ENCODE measurements at regions not wholly inside any gene's neighbourhood (a gene's known extent, or its start where the extent isn't known, plus 50 kb on each side); places are given as distances from the start of the nearest gene placed in this dataset.

DNA sequence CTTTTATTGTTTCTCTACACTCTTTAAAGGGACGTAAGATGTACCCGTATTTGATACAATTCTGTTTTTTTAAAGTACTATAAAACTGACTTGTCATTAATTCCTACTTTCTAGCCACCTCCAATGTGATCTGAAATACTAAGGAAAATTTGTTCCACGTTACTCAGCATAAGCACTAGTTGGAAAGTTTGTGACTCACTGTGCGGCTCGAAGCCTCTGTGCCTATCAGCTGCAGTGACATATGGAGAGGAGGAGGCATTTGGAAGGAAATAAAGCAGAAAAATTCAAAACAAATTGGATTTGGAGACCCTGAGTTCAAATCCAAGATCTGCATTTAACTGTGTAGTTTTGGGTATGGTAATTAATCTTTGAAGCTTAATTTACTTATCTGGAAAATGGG, 339.3 kb downstream of the BRINP1 start:
- no peaks in the 10 kb centered on the region for H3K9me2 ChIP-seq (ENCODE audit: insufficient read depth)
- H3K4me3 ChIP-seq: no peak overlapping the region
- no peaks in the 10 kb centered on the region for H3F3A ChIP-seq (ENCODE audit: insufficient read depth, low read depth)
- TF ChIP-seq CTCF (conservative IDR thresholded peaks at IDR 0.05) (no peak), EZH2 (IDR thresholded peaks at IDR 0.05; ENCODE audit: low read depth) (no peak)
- BruUV-seq (replicated peaks): no TSS peak
- no peaks in the 10 kb centered on the region for H3K4me1 ChIP-seq (replicated peaks; ENCODE audit: insufficient read depth)
- H3K79me2 ChIP-seq (ENCODE audit: low read depth): no peaks in the 10 kb centered on the region
- H3K27me3 ChIP-seq (ENCODE audit: insufficient read depth, low read depth): no peaks in the 10 kb centered on the region
- H3K4me2 ChIP-seq: no peak overlapping the region
- no peak for DNase-seq
- H2AFZ ChIP-seq: no peak overlapping the region
- ChIA-PET CTCF (no interaction called here), POLR2A (ENCODE audit: unreplicated experiment) (no interaction called here)
- H3K27ac ChIP-seq: no peak overlapping the region
- no peaks in the 10 kb centered on the region for H3K36me3 ChIP-seq (ENCODE audit: low read depth)
- no peaks in the 10 kb centered on the region for H4K20me1 ChIP-seq (ENCODE audit: insufficient read depth)
- H3K9me3 ChIP-seq (ENCODE audit: insufficient read depth, low read depth): no peaks in the 10 kb centered on the region
- intact Hi-C loops (cut with micrococcal nuclease; ENCODE audit: unreplicated experiment): no loop called here

DNA sequence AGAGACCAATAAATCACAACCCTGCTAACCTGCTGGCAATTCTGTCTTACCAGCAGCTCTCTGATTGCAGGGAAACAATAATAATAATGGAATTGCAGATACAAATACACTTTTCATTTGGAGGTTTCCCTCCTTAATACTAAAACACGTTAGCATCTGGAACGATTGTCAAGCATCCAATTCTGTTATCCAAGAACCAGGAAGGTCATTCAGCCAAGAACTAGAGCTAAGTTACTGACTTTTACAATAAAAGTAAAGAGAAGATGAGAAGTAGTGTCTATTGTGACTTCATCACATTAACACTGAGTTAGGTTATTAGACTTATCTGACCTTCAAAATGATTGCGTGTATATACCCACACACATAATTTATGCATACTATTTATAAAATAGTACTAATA, 335.6 kb downstream of the BRINP1 start:
- BruUV-seq (replicated peaks): no TSS peak
- no peak overlapping the region for H3K27ac ChIP-seq
- no peak for TF ChIP-seq CTCF (conservative IDR thresholded peaks at IDR 0.05)
- TF ChIP-seq EZH2 (IDR thresholded peaks at IDR 0.05; ENCODE audit: low read depth): no peak
- H3K9me3 ChIP-seq (ENCODE audit: insufficient read depth, low read depth): no peaks in the 10 kb centered on the region
- H3K9me2 ChIP-seq (ENCODE audit: insufficient read depth): no peaks in the 10 kb centered on the region
- ChIA-PET POLR2A (ENCODE audit: unreplicated experiment) (no interaction called here), CTCF (no interaction called here)
- no peak overlapping the region for H2AFZ ChIP-seq
- intact Hi-C loops (cut with micrococcal nuclease; ENCODE audit: unreplicated experiment): no loop called here
- no peak overlapping the region for H3K4me2 ChIP-seq
- H3K27me3 ChIP-seq (ENCODE audit: insufficient read depth, low read depth): no peaks in the 10 kb centered on the region
- H3K79me2 ChIP-seq (ENCODE audit: low read depth): no peaks in the 10 kb centered on the region
- no peaks in the 10 kb centered on the region for H4K20me1 ChIP-seq (ENCODE audit: insufficient read depth)
- no peaks in the 10 kb centered on the region for H3K4me1 ChIP-seq (replicated peaks; ENCODE audit: insufficient read depth)
- no peak for DNase-seq
- H3F3A ChIP-seq (ENCODE audit: insufficient read depth, low read depth): no peaks in the 10 kb centered on the region
- no peak overlapping the region for H3K4me3 ChIP-seq
- H3K36me3 ChIP-seq (ENCODE audit: low read depth): no peaks in the 10 kb centered on the region

DNA sequence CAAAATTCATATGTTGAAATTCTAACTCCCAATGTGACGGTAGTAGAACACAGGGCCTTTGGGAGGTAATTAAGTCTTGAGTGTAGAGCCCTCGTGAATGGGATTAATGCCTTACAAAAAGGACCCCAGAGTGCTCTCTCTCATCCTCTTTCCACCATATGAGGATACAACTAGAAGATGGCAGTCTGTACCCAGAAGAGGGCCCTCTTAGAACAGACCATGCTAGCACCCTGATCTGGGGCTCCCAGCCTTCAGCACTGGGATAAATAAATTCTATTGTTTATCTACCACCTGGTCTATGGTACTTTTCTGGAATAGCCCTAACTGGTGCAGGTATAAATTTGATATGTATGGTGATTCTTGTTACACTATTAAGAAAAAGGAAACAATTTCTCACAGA, 332.3 kb downstream of the BRINP1 start:
- intact Hi-C loops (cut with micrococcal nuclease; ENCODE audit: unreplicated experiment): no loop called here
- Histone ChIP-seq H3K27me3 (ENCODE audit: insufficient read depth, low read depth) (no peaks in the 10 kb centered on the region), H3K4me1 (replicated peaks; ENCODE audit: insufficient read depth) (no peaks in the 10 kb centered on the region), H3K79me2 (ENCODE audit: low read depth) (no peaks in the 10 kb centered on the region), H3K4me2 (no peak overlapping the region), H3F3A (ENCODE audit: insufficient read depth, low read depth) (no peaks in the 10 kb centered on the region), H3K36me3 (ENCODE audit: low read depth) (no peaks in the 10 kb centered on the region), H4K20me1 (ENCODE audit: insufficient read depth) (no peaks in the 10 kb centered on the region), H3K27ac (no peak overlapping the region), H2AFZ (no peak overlapping the region), H3K9me2 (ENCODE audit: insufficient read depth) (no peaks in the 10 kb centered on the region), H3K9me3 (ENCODE audit: insufficient read depth, low read depth) (no peaks in the 10 kb centered on the region), H3K4me3 (no peak overlapping the region)
- ChIA-PET CTCF (no interaction called here), POLR2A (ENCODE audit: unreplicated experiment) (no interaction called here)
- TF ChIP-seq EZH2 (IDR thresholded peaks at IDR 0.05; ENCODE audit: low read depth): no peak
- no peak for TF ChIP-seq CTCF (conservative IDR thresholded peaks at IDR 0.05)
- BruUV-seq (replicated peaks): no TSS peak
- no peak for DNase-seq
